H9 (cell line): ENCODE measurements at regions not wholly inside any gene's neighbourhood (a gene's known extent, or its start where the extent isn't known, plus 50 kb on each side); places are given as distances from the start of the nearest gene placed in this dataset.

Source experiments
- DNase-seq: peaks from one replicate; pipeline ENCODE4 v3.0.0-alpha.2; 2017
- H2AFZ ChIP-seq: one replicate; pipeline ENCODE4 v1.6.1; 2013; ENCODE audit warnings: mild to moderate bottlenecking, low read length, control low read depth, moderate library complexity
- H2AK5ac ChIP-seq: 2 replicates; pipeline ENCODE4 v1.6.1; 2013; ENCODE audit warnings: low read length, control low read depth, mixed read lengths; ENCODE audit not compliant: insufficient read length
- H2BK120ac ChIP-seq: one replicate; pipeline ENCODE4 v1.6.1; 2013; ENCODE audit warnings: low read depth, mild to moderate bottlenecking, low read length, control low read depth, inconsistent platforms; ENCODE audit not compliant: poor library complexity, severe bottlenecking
- H2BK12ac ChIP-seq: 2 replicates; pipeline ENCODE4 v1.6.1; 2013; ENCODE audit warnings: low read length, control low read depth, mixed read lengths, low read depth; ENCODE audit not compliant: insufficient read length
- H2BK15ac ChIP-seq: 2 replicates; pipeline ENCODE4 v1.6.1; 2013; ENCODE audit warnings: low read depth, low read length, control low read depth
- H2BK20ac ChIP-seq: one replicate; pipeline ENCODE4 v1.6.1; 2013; ENCODE audit warnings: low read depth, mild to moderate bottlenecking, low read length, control low read depth, inconsistent platforms; ENCODE audit not compliant: poor library complexity, severe bottlenecking
- H2BK5ac ChIP-seq: 2 replicates; pipeline ENCODE4 v1.6.1; 2013; ENCODE audit warnings: low read length, control low read depth, mixed read lengths; ENCODE audit not compliant: insufficient read length
- H3K14ac ChIP-seq: 2 replicates; pipeline ENCODE4 v1.6.1; 2013; ENCODE audit warnings: low read length, control low read depth; ENCODE audit not compliant: insufficient read depth
- H3K18ac ChIP-seq: 2 replicates; pipeline ENCODE4 v1.6.1; 2013; ENCODE audit warnings: low read depth, mild to moderate bottlenecking, mixed read lengths, low read length, control low read depth; ENCODE audit not compliant: insufficient read length
- H3K23ac ChIP-seq: 2 replicates; pipeline ENCODE4 v1.6.1; 2013; ENCODE audit warnings: low read length, control low read depth, mixed read lengths, low read depth; ENCODE audit not compliant: insufficient read length
- H3K23me2 ChIP-seq: 2 replicates; pipeline ENCODE4 v1.6.1; 2013; ENCODE audit warnings: low read depth, mild to moderate bottlenecking, mixed read lengths, low read length, control low read depth; ENCODE audit not compliant: insufficient read length, poor library complexity, severe bottlenecking
- H3K27ac ChIP-seq: 2 replicates; pipeline ENCODE4 v1.5.1; 2013; ENCODE audit warnings: low read length, control low read depth, mixed read lengths, low read depth; ENCODE audit not compliant: insufficient read length
- H3K27me3 ChIP-seq: 2 replicates; pipeline ENCODE4 v1.6.1; 2013; ENCODE audit warnings: low read length, control low read depth, inconsistent platforms; ENCODE audit not compliant: insufficient read depth
- H3K4ac ChIP-seq: 2 replicates; pipeline ENCODE4 v1.6.1; 2013; ENCODE audit warnings: low read depth, mild to moderate bottlenecking, control low read depth, inconsistent platforms, low read length, moderate library complexity
- H3K4me1 ChIP-seq: 2 replicates; pipeline ENCODE4 v1.6.1; 2013; ENCODE audit warnings: low read length, control low read depth, inconsistent platforms; ENCODE audit not compliant: insufficient read depth
- H3K4me2 ChIP-seq: 2 replicates; pipeline ENCODE4 v1.6.1; 2013; ENCODE audit warnings: low read length, control low read depth, mixed read lengths; ENCODE audit not compliant: insufficient read length, insufficient read depth
- H3K56ac ChIP-seq: 2 replicates; pipeline ENCODE4 v1.6.1; 2013; ENCODE audit warnings: low read depth, mild to moderate bottlenecking, mixed read lengths, low read length, control low read depth; ENCODE audit not compliant: insufficient read length
- H3K79me1 ChIP-seq: 2 replicates; pipeline ENCODE4 v1.6.1; 2013; ENCODE audit warnings: low read depth, mild to moderate bottlenecking, moderate library complexity, low read length, control low read depth, inconsistent platforms; ENCODE audit not compliant: insufficient read depth, poor library complexity, severe bottlenecking
- H3K79me2 ChIP-seq: 2 replicates; pipeline ENCODE4 v1.6.1; 2013; ENCODE audit warnings: low read length, control low read depth, inconsistent platforms; ENCODE audit not compliant: insufficient read depth
- H3K9ac ChIP-seq: 2 replicates; pipeline ENCODE4 v1.6.1; 2013; ENCODE audit warnings: low read length, control low read depth, mixed read lengths; ENCODE audit not compliant: insufficient read length; ENCODE audit errors: extremely low read depth
- H3K9me3 ChIP-seq: one replicate; pipeline ENCODE4 v1.6.1; 2013; ENCODE audit warnings: low read depth, low read length, inconsistent platforms; ENCODE audit not compliant: control insufficient read depth
- H3T11ph ChIP-seq: one replicate; pipeline ENCODE4 v1.6.1; 2013; ENCODE audit warnings: mild to moderate bottlenecking, low read length, control low read depth, inconsistent platforms
- H4K20me1 ChIP-seq: one replicate; pipeline ENCODE4 v1.6.1; 2013; ENCODE audit not compliant: control insufficient read depth, insufficient read length, insufficient read depth
- H4K5ac ChIP-seq: 2 replicates; pipeline ENCODE4 v1.6.1; 2013; ENCODE audit warnings: low read depth, mild to moderate bottlenecking, mixed read lengths, low read length, control low read depth; ENCODE audit not compliant: insufficient read length
- H4K8ac ChIP-seq: replicated peaks from 2 replicates; pipeline ENCODE4 v1.6.1; 2013; ENCODE audit warnings: low read length, control low read depth, mixed read lengths, low read depth; ENCODE audit not compliant: insufficient read length
- H4K91ac ChIP-seq: 2 replicates; pipeline ENCODE4 v1.6.1; 2013; ENCODE audit warnings: low read depth, mild to moderate bottlenecking, moderate library complexity, mixed read lengths, low read length, control low read depth; ENCODE audit not compliant: insufficient read length
- H3K27ac Mint-ChIP-seq, 3 experiments: 2 replicates in 2 of 3; 3 replicates in 1 of 3; pipeline ENCODE4 v1.8.0; 2020 to 2021; ENCODE audit warnings: mixed read lengths in 3 of 3, mild to moderate bottlenecking in 1 of 3, moderate library complexity in 1 of 3
- H3K27me3 Mint-ChIP-seq: 2 replicates; pipeline ENCODE4 v1.8.0; 2021; ENCODE audit warnings: low read depth, mild to moderate bottlenecking, moderate library complexity, mixed read lengths
- H3K36me3 Mint-ChIP-seq, 3 experiments: 2 replicates in 2 of 3; 3 replicates in 1 of 3; pipeline ENCODE4 v1.8.0; 2020 to 2021; ENCODE audit warnings: low read depth in 3 of 3, mixed read lengths in 3 of 3; ENCODE audit not compliant: insufficient read depth in 1 of 3
- H3K4me1 Mint-ChIP-seq, 2 experiments: 2 replicates each; pipeline ENCODE4 v1.8.0; 2020; ENCODE audit warnings: mixed read lengths in 2 of 2
- H3K4me3 Mint-ChIP-seq, 2 experiments: 2 replicates in 1 of 2; 3 replicates in 1 of 2; pipeline ENCODE4 v1.8.0; 2020 to 2021; ENCODE audit warnings: mild to moderate bottlenecking in 2 of 2, mixed read lengths in 2 of 2, moderate library complexity in 1 of 2
- H3K9me3 Mint-ChIP-seq, 2 experiments: 2 replicates in 1 of 2; 3 replicates in 1 of 2; pipeline ENCODE4 v1.8.0; 2020; ENCODE audit warnings: mild to moderate bottlenecking in 2 of 2, mixed read lengths in 2 of 2, moderate library complexity in 1 of 2
- WGBS: extraction: QIAGEN DNeasy Blood & Tissue Kit; methylation state at CpG from one replicate; pipeline ENCODE4 v1.1.7; 2013; ENCODE audit warnings: missing lambda C conversion rate, low lambda C conversion rate, mixed read lengths; ENCODE audit not compliant: insufficient read length; ENCODE audit errors: extremely low coverage; 5-methylcytosine and 5-hydroxymethylcytosine counted together
- TF ChIP-seq, protein P1 (sequence below): fragments of 200-600 bp; sonication (generic); conservative IDR thresholded peaks from 3 replicates; pipeline ENCODE4 v1.8.0; 2021; ENCODE audit warnings: antibody characterized with exemption, mild to moderate bottlenecking

DNA sequence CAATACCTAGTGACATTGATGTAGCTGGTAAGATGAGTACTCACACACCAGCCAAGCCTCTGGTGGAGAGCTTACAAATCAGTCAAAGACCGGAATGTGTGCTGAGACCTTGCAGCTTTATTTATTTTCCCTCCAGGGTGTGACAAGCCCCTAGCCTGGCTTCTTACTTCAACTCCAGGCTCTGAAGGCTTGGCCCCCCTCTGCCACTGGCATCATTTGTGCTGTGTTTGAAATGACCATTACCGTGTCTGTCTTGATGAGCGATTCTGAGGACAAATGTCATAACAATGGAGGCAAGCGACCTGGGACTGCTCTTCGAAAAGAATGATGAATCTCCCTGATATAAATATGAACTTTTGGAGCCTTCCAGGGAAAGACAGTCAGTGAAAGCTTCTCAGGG is 749.9 kb upstream of the HS6ST1 start:
- H3K4me1 Mint-ChIP-seq: no peaks in the 10 kb centered on the region

More for the DNA sequence above, 749.9 kb upstream of the HS6ST1 start:
- no peak overlapping the region for H2AFZ ChIP-seq
- Mint-ChIP-seq H3K4me3 (no peak overlapping the region), H3K9me3 (no peaks in the 10 kb centered on the region), H3K27me3 (peaks cover 2% of the 10 kb centered on the region; the same call in 1 of the 2 replicates), H3K27ac (no peak overlapping the region), H3K36me3 (no peaks in the 10 kb centered on the region)
- no peak overlapping the region for H4K91ac ChIP-seq
- no peaks in the 10 kb centered on the region for H3K4me1 ChIP-seq
- DNase-seq: no peak
- H3K9me3 ChIP-seq: no peaks in the 10 kb centered on the region
- H3K14ac ChIP-seq: no peak overlapping the region
- no peak overlapping the region for H3K4me2 ChIP-seq
- no peak overlapping the region for H3K18ac ChIP-seq
- no peak overlapping the region for H3K56ac ChIP-seq
- H2BK120ac ChIP-seq: no peak overlapping the region
- H4K8ac ChIP-seq: no peak overlapping the region
- H3K4ac ChIP-seq: no peak overlapping the region
- H3K9ac ChIP-seq: no peak overlapping the region
- H3K79me1 ChIP-seq: no peaks in the 10 kb centered on the region
- no peaks in the 10 kb centered on the region for H3K27me3 ChIP-seq
- TF ChIP-seq, protein P1, sequence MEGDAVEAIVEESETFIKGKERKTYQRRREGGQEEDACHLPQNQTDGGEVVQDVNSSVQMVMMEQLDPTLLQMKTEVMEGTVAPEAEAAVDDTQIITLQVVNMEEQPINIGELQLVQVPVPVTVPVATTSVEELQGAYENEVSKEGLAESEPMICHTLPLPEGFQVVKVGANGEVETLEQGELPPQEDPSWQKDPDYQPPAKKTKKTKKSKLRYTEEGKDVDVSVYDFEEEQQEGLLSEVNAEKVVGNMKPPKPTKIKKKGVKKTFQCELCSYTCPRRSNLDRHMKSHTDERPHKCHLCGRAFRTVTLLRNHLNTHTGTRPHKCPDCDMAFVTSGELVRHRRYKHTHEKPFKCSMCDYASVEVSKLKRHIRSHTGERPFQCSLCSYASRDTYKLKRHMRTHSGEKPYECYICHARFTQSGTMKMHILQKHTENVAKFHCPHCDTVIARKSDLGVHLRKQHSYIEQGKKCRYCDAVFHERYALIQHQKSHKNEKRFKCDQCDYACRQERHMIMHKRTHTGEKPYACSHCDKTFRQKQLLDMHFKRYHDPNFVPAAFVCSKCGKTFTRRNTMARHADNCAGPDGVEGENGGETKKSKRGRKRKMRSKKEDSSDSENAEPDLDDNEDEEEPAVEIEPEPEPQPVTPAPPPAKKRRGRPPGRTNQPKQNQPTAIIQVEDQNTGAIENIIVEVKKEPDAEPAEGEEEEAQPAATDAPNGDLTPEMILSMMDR: no peak
- H3K79me2 ChIP-seq: no peaks in the 10 kb centered on the region
- H2BK12ac ChIP-seq: no peak overlapping the region
- no peak overlapping the region for H2BK20ac ChIP-seq
- H3K27ac ChIP-seq: no peak overlapping the region
- H4K20me1 ChIP-seq: no peaks in the 10 kb centered on the region
- H2BK15ac ChIP-seq: no peak overlapping the region
- H4K5ac ChIP-seq: no peak overlapping the region
- no peak overlapping the region for H3T11ph ChIP-seq
- H2BK5ac ChIP-seq: no peak overlapping the region
- no CpG with 5 or more reads among the region's 5 CpGs for WGBS
- no peak overlapping the region for H2AK5ac ChIP-seq
- H3K23ac ChIP-seq: no peak overlapping the region
- no peaks in the 10 kb centered on the region for H3K23me2 ChIP-seq
